DOHH2 (cell line): ENCODE measurements at regions not wholly inside any gene's neighbourhood (a gene's known extent, or its start where the extent isn't known, plus 50 kb on each side); places are given as distances from the start of the nearest gene placed in this dataset.

Experiments used
- CTCF ChIP-seq: fragments of 200-600 bp; sonication (generic); IDR thresholded peaks from one replicate; pipeline ENCODE4 v1.5.1; 2014; ENCODE audit warnings: antibody characterized with exemption, mild to moderate bottlenecking, low read depth, low read length; ENCODE audit not compliant: poor library complexity, severe bottlenecking
- EZH2phosphoT487 ChIP-seq: fragments of 200-600 bp; sonication (generic); IDR thresholded peaks from 2 replicates; pipeline ENCODE4 v1.6.1; 2017; ENCODE audit warnings: borderline replicate concordance, mild to moderate bottlenecking, antibody characterized with exemption, low read length, moderate library complexity, mixed read lengths

- TF ChIP-seq EZH2phosphoT487: no peak
- no peak for TF ChIP-seq CTCF
Observed at GRCh38 chr3:104879919-104880318, 486.8 kb upstream of the ALCAM start.
